ENCODE measurements at regions not wholly inside any gene's neighbourhood (a gene's known extent, or its start where the extent isn't known, plus 50 kb on each side); places are given as distances from the start of the nearest gene placed in this dataset.

GRCh38 chr4:125084608-125085007 is 230.1 kb upstream of the FAT4 start:
- TF ChIP-seq, protein P1, sequence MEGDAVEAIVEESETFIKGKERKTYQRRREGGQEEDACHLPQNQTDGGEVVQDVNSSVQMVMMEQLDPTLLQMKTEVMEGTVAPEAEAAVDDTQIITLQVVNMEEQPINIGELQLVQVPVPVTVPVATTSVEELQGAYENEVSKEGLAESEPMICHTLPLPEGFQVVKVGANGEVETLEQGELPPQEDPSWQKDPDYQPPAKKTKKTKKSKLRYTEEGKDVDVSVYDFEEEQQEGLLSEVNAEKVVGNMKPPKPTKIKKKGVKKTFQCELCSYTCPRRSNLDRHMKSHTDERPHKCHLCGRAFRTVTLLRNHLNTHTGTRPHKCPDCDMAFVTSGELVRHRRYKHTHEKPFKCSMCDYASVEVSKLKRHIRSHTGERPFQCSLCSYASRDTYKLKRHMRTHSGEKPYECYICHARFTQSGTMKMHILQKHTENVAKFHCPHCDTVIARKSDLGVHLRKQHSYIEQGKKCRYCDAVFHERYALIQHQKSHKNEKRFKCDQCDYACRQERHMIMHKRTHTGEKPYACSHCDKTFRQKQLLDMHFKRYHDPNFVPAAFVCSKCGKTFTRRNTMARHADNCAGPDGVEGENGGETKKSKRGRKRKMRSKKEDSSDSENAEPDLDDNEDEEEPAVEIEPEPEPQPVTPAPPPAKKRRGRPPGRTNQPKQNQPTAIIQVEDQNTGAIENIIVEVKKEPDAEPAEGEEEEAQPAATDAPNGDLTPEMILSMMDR (IDR thresholded peaks at IDR 0.05; ENCODE audit: low read depth, low read length): no peak
- H3K4me3 ChIP-seq (replicated peaks in 1 of 2; ENCODE audit: low read depth in 2 of 2, low read length in 2 of 2): no peak overlapping the region
- DNase-seq (ENCODE audit: low read depth in 2 of 2): no peak

- no peak overlapping the region for H3K4me3 ChIP-seq (replicated peaks in 1 of 2; ENCODE audit: low read depth in 2 of 2, low read length in 2 of 2)
- TF ChIP-seq, protein P1 (IDR thresholded peaks at IDR 0.05; ENCODE audit: low read depth, low read length): no peak
- no peak for DNase-seq (ENCODE audit: low read depth in 2 of 2)
Measured at GRCh38 chr4:125082729-125083417, 231.9 kb upstream of the FAT4 start.

GRCh38 chr4:125072269-125072668 is 242.5 kb upstream of the FAT4 start:
- no peak for DNase-seq (ENCODE audit: low read depth in 2 of 2)
- TF ChIP-seq, protein P1 (IDR thresholded peaks at IDR 0.05; ENCODE audit: low read depth, low read length): no peak
- H3K4me3 ChIP-seq (replicated peaks in 1 of 2; ENCODE audit: low read depth in 2 of 2, low read length in 2 of 2): no peak overlapping the region

GRCh38 chr4:125070861-125071260 is 243.9 kb upstream of the FAT4 start:
- no peak overlapping the region for H3K4me3 ChIP-seq (replicated peaks in 1 of 2; ENCODE audit: low read depth in 2 of 2, low read length in 2 of 2)
- TF ChIP-seq, protein P1 (IDR thresholded peaks at IDR 0.05; ENCODE audit: low read depth, low read length): no peak
- DNase-seq (ENCODE audit: low read depth in 2 of 2): peak in 1 of 2 donors; percentile 21

GRCh38 chr4:125062115-125063050 is 252.4 kb upstream of the FAT4 start:
- H3K4me3 ChIP-seq (replicated peaks in 1 of 2; ENCODE audit: low read depth in 2 of 2, low read length in 2 of 2): no peak overlapping the region
- TF ChIP-seq, protein P1 (IDR thresholded peaks at IDR 0.05; ENCODE audit: low read depth, low read length): no peak
- no peak for DNase-seq (ENCODE audit: low read depth in 2 of 2)

GRCh38 chr4:125060376-125060775 is 254.4 kb upstream of the FAT4 start:
- DNase-seq (ENCODE audit: low read depth in 2 of 2): no peak
- TF ChIP-seq, protein P1 (IDR thresholded peaks at IDR 0.05; ENCODE audit: low read depth, low read length): no peak
- H3K4me3 ChIP-seq (replicated peaks in 1 of 2; ENCODE audit: low read depth in 2 of 2, low read length in 2 of 2): no peak overlapping the region
